HG03135 (cell line): ENCODE measurements at regions not wholly inside any gene's neighbourhood (a gene's known extent, or its start where the extent isn't known, plus 50 kb on each side); places are given as distances from the start of the nearest gene placed in this dataset.
"Not testable (repeated sequence)": the region's sequence is repeated elsewhere in the genome, so short reads cannot be mapped to it uniquely, and the experiment has no call there.

ENCODE experiments used
- ATAC-seq: cut with Tn5 transposase; IDR thresholded peaks from one replicate; pipeline ENCODE4 v1.9.1; 2021; ENCODE audit warnings: mild to moderate bottlenecking, moderate library complexity; ENCODE audit not compliant: unreplicated experiment

GRCh38 chr7:20839196-20839735 lies 52.6 kb upstream of the SP8 start:
- ATAC-seq: no peak

DNA sequence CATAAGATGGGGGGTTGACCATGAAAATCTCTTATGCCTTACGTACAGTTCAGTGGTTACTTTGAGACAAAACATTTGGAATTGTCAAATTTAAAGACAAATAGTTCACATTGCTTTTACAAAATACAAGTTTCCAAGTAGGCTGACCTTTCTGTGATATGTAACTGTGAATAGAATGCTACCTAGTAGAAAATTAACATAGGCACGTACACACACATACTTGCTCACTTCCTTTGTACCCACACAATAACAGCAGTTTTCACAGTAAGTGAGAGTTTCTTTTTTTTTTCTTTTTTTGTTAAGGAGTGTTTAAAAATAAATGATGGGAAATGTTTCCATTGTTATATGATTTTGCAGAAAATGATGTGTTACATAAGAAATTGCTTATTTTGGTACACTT lies 53.3 kb upstream of the SP8 start:
- no peak for ATAC-seq

DNA sequence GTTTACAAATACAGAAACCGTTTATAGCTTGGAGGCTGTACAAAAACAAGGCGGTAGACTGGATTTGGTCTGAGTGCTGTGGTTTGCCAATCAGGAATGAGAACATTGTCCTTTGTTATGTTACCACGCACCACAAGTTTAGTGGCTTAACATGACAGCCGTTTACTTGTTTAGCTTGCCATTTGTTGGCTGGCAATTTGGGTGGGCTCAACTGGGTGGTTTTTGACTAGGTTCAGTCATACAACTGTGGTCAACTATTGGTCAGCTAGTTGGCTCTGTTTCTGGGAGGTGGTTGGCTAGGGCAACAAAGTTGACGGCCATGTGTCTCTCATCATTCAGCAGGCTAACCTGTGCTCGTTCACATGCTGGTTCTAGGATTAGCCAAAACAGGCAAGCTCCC lies 60.1 kb upstream of the SP8 start:
- ATAC-seq: no peak

DNA sequence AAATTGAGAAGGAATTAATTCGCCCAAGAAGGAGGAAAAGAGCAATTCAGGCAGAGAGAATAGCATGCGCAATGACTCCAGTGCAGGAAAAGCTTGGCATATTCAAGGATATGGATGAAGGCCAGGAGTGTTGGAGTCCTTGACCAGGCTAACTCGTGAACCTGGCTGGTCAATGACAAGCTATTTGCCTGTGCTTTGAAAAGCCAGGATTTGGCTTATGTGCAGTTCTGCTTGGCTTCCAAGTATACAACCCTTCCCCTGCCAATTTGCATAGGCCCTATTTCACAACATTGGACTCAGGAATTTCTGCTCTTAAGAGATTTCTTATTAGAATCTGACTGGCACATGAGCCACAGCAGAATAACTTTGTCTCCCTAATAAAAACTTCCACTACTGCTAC lies 72.3 kb upstream of the SP8 start:
- no peak for ATAC-seq

DNA sequence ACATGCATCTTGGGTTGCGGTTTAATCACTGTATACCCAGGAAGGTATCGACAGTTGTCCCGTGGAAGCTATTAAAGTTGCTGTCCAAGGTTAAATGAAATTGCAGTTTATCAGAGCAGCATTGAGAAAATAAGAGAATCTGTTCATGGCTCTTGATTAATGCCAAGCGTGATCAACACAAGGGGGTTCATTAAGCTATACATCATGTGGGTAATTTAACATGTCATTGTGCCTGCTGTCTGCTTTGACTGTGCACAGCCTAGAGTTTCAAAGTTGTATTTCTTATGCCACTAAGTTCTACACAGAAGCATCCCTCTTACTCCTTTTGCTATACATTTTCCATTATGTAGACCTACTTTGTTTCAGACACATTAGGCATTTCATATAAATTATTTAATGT lies 74.8 kb upstream of the SP8 start:
- ATAC-seq: no peak

DNA sequence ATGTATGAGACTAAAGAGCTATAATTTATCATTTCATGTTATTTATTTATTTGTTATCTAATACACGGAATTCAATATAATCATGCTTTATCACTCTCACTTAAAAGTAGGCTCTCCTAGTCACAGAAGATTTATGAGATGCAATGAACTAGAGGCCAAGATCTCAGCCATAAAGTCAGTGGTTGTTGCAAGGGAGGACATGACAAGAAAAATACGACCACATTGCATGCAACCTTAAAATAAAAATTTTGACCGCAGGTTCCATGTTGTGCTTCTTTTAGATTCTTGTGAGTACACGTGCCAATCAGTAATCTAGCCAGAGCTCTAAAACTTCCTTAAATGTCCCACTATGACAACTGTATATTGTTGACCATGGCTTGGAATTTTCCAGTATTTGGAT lies 75.9 kb upstream of the SP8 start:
- no peak for ATAC-seq

DNA sequence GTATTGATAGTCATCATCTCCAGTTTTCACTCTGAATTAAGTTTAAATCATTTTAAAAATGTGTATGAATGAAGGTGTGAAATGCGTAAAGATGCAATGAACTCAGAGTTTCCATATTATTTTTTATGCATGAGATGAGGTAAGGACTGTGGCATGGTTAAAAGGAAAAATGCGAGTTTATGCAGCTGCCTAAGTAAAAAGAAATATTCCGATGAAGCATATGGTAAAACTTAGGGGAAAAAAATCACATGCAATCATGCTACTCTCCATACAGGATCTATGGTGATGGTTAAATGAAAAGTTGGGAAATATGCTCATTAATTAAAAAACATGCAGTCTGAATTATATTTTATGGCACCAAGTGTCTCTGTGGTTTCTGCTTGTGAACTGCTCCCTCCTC lies 77.5 kb upstream of the SP8 start:
- ATAC-seq: no peak

- no peak for ATAC-seq
Measured at GRCh38 chr7:20865684-20866083, 79.0 kb upstream of the SP8 start.

GRCh38 chr7:20870977-20871376 lies 84.3 kb upstream of the SP8 start:
- ATAC-seq: no peak

GRCh38 chr7:20892776-20893175 lies 106.1 kb upstream of the SP8 start:
- no peak for ATAC-seq

GRCh38 chr7:20894806-20895205 lies 108.1 kb upstream of the SP8 start:
- no peak for ATAC-seq

- no peak for ATAC-seq
Measured at GRCh38 chr7:20895563-20895962, 108.9 kb upstream of the SP8 start.

DNA sequence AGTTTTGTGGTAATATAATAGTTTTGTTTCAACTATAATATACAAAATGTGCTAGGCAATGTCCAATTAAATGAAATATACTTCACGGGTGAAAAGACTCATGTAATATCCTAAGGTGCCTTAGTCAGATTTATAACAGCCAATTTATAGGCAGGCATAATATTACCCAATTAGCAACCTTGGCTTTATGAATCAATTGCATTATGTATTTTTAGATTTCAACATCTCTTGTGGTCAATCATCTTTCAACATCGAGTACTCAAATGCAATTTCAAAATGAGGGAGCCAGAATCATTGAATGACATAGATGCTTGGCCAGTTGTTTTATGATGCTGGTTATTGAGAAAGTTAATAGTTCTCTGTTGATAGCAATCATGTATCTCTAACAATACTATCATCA lies 110.3 kb upstream of the SP8 start:
- no peak for ATAC-seq

GRCh38 chr7:20906801-20907453 lies 120.2 kb upstream of the SP8 start:
- no peak for ATAC-seq

DNA sequence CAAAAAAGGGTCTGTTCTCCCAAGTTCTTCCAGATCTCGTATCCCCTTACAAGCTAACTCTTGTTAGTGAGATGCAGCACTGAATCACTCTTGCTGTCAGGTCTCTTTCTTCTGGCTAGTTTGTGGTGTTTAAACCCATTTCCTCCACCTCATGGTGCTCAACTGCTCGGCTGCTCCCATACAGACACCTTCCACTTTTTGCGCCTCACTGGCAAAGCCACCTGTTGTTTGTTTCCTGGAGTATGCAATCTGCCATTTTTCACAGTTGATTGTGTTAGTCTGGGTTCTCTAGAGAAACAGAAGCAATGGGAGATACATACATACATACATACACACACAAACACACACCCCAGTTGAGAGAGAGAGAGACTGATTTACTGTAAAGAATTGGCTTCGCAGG lies 124.4 kb upstream of the SP8 start:
- no peak for ATAC-seq

GRCh38 chr7:20913853-20914252 lies 127.2 kb upstream of the SP8 start:
- no peak for ATAC-seq

DNA sequence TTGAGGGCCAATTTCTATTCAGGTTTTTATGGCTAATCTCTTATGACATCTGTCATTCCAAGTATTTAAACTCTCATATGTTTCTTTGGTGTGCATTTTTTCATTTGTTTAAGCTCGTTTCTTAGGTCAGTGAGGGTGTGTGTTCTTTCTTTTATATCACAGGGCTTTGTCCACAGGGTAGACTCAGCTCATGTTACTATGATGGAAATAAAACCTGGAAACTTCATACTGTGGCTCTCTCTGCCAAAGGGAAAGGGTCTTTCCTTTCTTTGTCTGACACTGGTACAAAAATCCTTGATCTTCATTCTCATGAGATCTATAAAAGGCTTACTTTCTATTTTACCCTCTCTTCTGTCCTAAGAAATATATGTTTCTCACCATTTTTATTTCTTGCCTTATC lies 129.6 kb upstream of the SP8 start:
- no peak for ATAC-seq

DNA sequence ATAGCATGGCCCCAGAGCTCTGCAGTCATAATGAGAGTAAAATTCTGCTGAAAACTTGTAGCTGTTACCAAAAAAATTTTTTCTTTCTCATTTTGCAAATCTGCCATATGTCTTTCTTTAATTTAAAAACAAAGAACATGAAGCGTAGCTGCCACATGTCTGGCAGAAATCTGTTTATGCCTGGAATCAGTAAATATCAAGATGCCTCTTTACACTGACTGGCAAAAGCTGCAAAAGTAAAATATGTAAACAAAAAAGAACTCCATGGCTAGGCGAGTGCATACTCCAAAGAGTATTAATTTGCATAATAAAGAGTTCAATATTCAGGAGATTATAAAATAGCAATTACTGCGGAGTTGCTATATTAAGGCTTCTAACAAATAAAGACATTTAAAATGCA lies 130.9 kb upstream of the SP8 start:
- no peak for ATAC-seq

DNA sequence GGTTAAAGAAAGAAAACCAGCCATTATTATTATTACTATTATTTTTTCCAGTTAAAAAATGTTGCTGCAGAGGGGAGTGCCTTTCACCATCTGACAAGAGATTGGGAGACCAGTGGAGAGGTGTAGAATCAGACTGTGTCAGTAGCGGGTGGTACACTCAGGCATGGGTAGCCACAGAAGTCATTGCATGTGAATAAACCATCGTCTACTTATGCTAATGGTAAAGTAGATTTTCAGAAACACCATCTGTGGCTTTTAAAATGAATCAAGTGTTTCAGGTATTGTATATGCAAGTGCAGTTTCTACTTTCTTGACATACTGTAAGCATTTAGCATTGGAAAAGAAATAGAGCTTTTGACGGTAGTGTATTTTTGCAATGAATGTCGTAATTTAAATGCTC lies 131.5 kb upstream of the SP8 start:
- no peak for ATAC-seq

- not testable (repeated sequence) for ATAC-seq
Measured at GRCh38 chr7:20927178-20927577, 140.5 kb upstream of the SP8 start.

GRCh38 chr7:20927976-20928375 lies 141.3 kb upstream of the SP8 start:
- ATAC-seq: no peak

- no peak for ATAC-seq
Measured at GRCh38 chr7:20929199-20929598, 142.5 kb upstream of the SP8 start.

DNA sequence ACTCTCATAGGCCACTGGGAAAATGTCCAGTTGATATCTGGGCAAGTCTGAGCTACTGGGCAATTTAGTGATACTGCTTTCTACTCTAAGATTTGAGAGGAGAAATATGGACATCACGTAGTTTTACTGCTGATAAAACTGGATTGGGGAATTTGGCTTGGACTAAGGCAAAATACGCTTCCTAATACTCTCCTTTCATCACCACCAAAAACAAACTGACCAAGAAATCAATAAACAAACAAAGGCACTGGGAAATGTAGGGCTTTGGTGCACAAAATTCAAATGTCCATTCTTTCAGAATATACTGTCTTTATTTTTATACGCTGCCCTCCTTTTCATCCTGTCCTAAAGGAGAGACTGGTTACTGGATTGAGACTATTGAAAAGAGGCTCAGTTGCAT lies 145.1 kb upstream of the SP8 start:
- no peak for ATAC-seq
